Esophagus muscularis mucosa (tissue), 4 donors: ENCODE measurements at regions not wholly inside any gene's neighbourhood (a gene's known extent, or its start where the extent isn't known, plus 50 kb on each side); places are given as distances from the start of the nearest gene placed in this dataset.
"Not testable (repeated sequence)": the region's sequence is repeated elsewhere in the genome, so short reads cannot be mapped to it uniquely, and the experiment has no call there.

Source experiments
- DNase-seq: peaks from one replicate; pipeline ENCODE4 v3.0.0-alpha.2; 2017; ENCODE audit errors: extremely low spot score
- H3K27ac ChIP-seq, 4 donors: fragments of 200-600 bp; sonication (generic); replicated peaks in 1 of 4; 1 replicate in 3 of 4; 2 replicates in 1 of 4; pipeline ENCODE4 v1.5.1; 2016 to 2019; ENCODE audit warnings: mild to moderate bottlenecking in 1 of 4
- H3K27me3 ChIP-seq, 4 donors: fragments of 200-600 bp; sonication (generic); one replicate each; pipeline versions ENCODE4 v1.5.1 to v1.6.0; 2016 to 2019
- H3K36me3 ChIP-seq, 4 donors: fragments of 200-600 bp; sonication (generic); one replicate each; pipeline ENCODE4 v1.5.1; 2016 to 2019
- H3K4me1 ChIP-seq, 4 donors: fragments of 200-600 bp; sonication (generic); one replicate each; pipeline ENCODE4 v1.5.1; 2016 to 2019
- H3K4me3 ChIP-seq, 4 donors: fragments of 200-600 bp; sonication (generic); 1 replicate in 2 of 4; 2 replicates in 2 of 4; pipeline ENCODE4 v1.5.1; 2016 to 2019; ENCODE audit warnings: mild to moderate bottlenecking in 4 of 4, moderate library complexity in 1 of 4
- H3K9me3 ChIP-seq, 4 donors: fragments of 200-600 bp; sonication (generic); 1 replicate in 3 of 4; 2 replicates in 1 of 4; pipeline ENCODE4 v1.5.1; 2016 to 2019
- WGBS: methylation state at CpG from one replicate; pipeline ENCODE4 v1.1.5; 2018; 5-methylcytosine and 5-hydroxymethylcytosine counted together
- intact Hi-C: fragments of 100-400 bp; cut with DNase I; formaldehyde crosslinking; loops from one replicate; pipeline ENCODE4 v1.15.1; 2023

- H3K9me3 ChIP-seq, H3K27ac ChIP-seq, H3K36me3 ChIP-seq, H3K27me3 ChIP-seq, H3K4me3 ChIP-seq, H3K4me1 ChIP-seq, DNase-seq, intact Hi-C loops: not testable (repeated sequence)
- WGBS = 0% methylated on average over 1 of the region's 2 CpGs
Observed at GRCh38 chr21:10100873-10101272, 420.5 kb upstream of the TPTE start.

GRCh38 chr21:10119342-10119741 is 402.0 kb upstream of the TPTE start:
- intact Hi-C loops, DNase-seq, H3K36me3 ChIP-seq, H3K4me3 ChIP-seq, H3K27ac ChIP-seq, H3K27me3 ChIP-seq, H3K4me1 ChIP-seq: not testable (repeated sequence)
- H3K9me3 ChIP-seq = peaks cover 0 to 23% (median 0%) of the 10 kb centered on the region in 4 donors
- WGBS = 72% methylated on average over 13 of the region's 40 CpGs

- peak; percentile 57 for DNase-seq
- peaks cover 0 to 23% (median 0%) of the 10 kb centered on the region in 4 donors for H3K9me3 ChIP-seq
- H3K27ac ChIP-seq, H3K36me3 ChIP-seq, H3K4me3 ChIP-seq, H3K27me3 ChIP-seq, intact Hi-C loops, H3K4me1 ChIP-seq: not testable (repeated sequence)
- WGBS = 68% methylated on average over 17 of the region's 58 CpGs
Observed at GRCh38 chr21:10119746-10120535, 401.4 kb upstream of the TPTE start.

DNA sequence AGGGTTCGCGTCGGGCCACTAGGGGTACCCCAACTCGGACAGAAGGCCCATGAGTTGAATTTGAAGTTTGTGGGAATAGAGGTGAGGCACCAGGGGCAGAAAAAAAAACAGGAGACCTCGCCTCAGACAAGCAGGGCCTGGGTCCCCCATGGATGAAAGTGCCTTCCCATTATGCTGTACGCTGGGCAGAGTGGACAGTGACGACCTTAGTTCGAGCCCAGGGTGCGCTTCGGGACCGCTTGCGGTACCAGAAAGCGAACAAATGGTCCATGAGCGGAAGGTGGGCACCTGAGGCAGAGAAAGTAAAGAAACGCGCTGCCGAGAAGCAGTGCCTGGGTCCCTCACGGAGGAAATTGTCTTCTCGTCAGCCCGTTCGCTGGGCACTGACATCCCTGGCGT is 400.8 kb upstream of the TPTE start:
- H3K9me3 ChIP-seq = peaks cover 0 to 26% (median under 1%) of the 10 kb centered on the region in 4 donors
- H3K27me3 ChIP-seq, intact Hi-C loops, H3K4me3 ChIP-seq, H3K36me3 ChIP-seq, DNase-seq, H3K27ac ChIP-seq, H3K4me1 ChIP-seq: not testable (repeated sequence)
- WGBS = 81% methylated on average over 13 of the region's 22 CpGs

- H3K4me3 ChIP-seq, intact Hi-C loops, H3K4me1 ChIP-seq, H3K36me3 ChIP-seq, H3K27me3 ChIP-seq, DNase-seq, H3K27ac ChIP-seq: not testable (repeated sequence)
- H3K9me3 ChIP-seq = peaks cover 0 to 29% (median 1%) of the 10 kb centered on the region in 4 donors
- WGBS = 74% methylated on average over 26 of the region's 27 CpGs
Observed at GRCh38 chr21:10120965-10121550, 400.3 kb upstream of the TPTE start.

GRCh38 chr21:10121816-10122455 is 399.4 kb upstream of the TPTE start:
- H3K27ac ChIP-seq, DNase-seq, H3K4me3 ChIP-seq, H3K36me3 ChIP-seq, intact Hi-C loops, H3K27me3 ChIP-seq, H3K4me1 ChIP-seq: not testable (repeated sequence)
- WGBS = 69% methylated on average over 31 of the region's 33 CpGs
- peaks cover 0 to 29% (median 1%) of the 10 kb centered on the region in 4 donors for H3K9me3 ChIP-seq

DNA sequence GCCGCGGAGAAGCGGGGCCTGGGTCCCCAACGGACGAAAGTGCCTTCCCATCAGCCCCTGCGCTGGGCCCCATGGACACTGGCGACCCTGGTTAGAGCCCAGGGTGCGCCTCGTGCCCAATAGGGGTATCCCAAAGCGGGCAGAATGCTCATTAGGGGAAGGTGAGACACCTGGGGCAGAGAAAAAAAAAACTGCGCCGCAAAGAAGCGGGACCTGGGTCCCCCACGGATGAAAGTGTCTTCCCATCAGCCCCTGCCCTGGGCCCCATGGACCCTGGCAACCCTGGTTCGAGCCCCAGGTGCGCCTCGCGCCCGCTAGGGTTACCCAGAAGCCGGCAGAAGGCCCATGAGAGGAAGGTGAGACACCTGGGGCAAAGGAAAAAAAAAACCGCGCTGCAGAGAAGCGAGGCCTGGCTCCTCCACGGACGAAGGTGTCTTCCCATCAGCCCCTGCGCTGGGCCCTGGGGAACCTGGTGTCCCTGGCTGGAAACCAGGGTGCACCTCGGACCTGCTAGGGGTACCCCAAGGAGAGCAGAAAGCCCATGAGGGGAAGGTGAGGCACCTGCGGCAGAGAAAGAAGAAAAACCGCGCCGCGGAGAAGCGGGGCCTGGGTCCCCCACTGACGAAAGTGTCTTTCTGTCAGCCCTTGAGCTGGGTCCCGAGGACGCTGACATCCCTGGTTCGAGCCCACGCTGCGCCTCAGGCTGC is 398.4 kb upstream of the TPTE start:
- H3K27me3 ChIP-seq, H3K27ac ChIP-seq, DNase-seq, H3K4me1 ChIP-seq, H3K36me3 ChIP-seq, intact Hi-C loops, H3K4me3 ChIP-seq: not testable (repeated sequence)
- WGBS = 70% methylated on average over 39 of the region's 39 CpGs
- H3K9me3 ChIP-seq = peaks cover 0 to 29% (median 1%) of the 10 kb centered on the region in 4 donors

- peaks cover 0 to 29% (median 1%) of the 10 kb centered on the region in 4 donors for H3K9me3 ChIP-seq
- DNase-seq, H3K27me3 ChIP-seq, intact Hi-C loops, H3K36me3 ChIP-seq, H3K4me3 ChIP-seq, H3K27ac ChIP-seq, H3K4me1 ChIP-seq: not testable (repeated sequence)
- WGBS = 67% methylated on average over 19 of the region's 19 CpGs
Observed at GRCh38 chr21:10123508-10123885, 397.9 kb upstream of the TPTE start.

DNA sequence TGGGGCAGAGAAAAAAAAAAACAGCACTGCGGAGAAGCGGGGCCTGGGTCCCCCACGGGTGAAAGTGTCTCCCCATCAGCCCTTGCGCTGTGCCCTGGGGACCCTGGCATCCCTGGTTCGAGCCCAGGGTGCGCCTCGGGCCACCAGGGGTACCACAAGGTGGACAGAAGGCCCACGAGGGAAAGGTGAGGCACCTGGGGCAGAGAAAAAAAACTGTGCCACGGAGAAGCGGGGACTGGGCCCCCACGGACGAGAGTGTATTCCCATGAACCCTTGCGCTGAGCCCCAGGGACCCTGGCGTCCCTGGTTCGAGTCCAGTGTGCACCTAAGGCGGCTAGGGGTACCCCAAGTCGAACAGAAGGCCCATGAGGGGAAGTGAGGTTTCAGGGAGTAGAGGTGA is 395.8 kb upstream of the TPTE start:
- H3K27ac ChIP-seq, H3K36me3 ChIP-seq, H3K27me3 ChIP-seq, intact Hi-C loops, H3K4me3 ChIP-seq, H3K4me1 ChIP-seq: not testable (repeated sequence)
- 78% methylated on average over 17 of the region's 17 CpGs for WGBS
- peaks cover 0 to 18% (median 1%) of the 10 kb centered on the region in 4 donors for H3K9me3 ChIP-seq
- peak; percentile 90 for DNase-seq

- no CpG with 5 or more reads among the region's 2 CpGs for WGBS
- H3K27ac ChIP-seq, H3K27me3 ChIP-seq, H3K4me3 ChIP-seq, H3K36me3 ChIP-seq, H3K4me1 ChIP-seq, DNase-seq, H3K9me3 ChIP-seq, intact Hi-C loops: not testable (repeated sequence)
Observed at GRCh38 chr21:10134119-10134518, 387.3 kb upstream of the TPTE start.

- H3K9me3 ChIP-seq, H3K4me1 ChIP-seq, H3K36me3 ChIP-seq, intact Hi-C loops, H3K4me3 ChIP-seq, H3K27me3 ChIP-seq, H3K27ac ChIP-seq: not testable (repeated sequence)
- peak; percentile 90 for DNase-seq
- WGBS = 73% methylated on average over 4 of the region's 4 CpGs
Observed at GRCh38 chr21:10135879-10136278, 385.5 kb upstream of the TPTE start.

DNA sequence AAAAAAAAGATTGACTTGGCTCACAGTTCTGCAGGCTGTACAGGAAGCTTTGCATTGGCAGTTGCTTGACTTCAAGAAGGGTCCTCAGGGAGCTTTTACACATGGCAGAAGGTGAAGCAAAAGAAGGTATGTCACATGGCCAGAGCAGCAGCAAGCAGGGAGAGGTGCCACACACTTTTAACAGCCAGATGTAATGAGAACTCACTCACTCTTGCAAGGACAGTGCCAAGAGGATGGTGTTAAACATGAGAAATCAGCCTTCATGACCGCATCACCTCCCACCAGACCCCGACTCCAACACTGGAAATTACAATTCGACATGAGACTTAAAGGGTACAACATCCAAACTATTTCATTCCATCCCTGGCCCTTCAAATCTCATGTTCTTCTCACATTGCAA is 367.2 kb upstream of the TPTE start:
- no CpG with 5 or more reads among the region's 3 CpGs for WGBS
- H3K27me3 ChIP-seq, H3K9me3 ChIP-seq, H3K27ac ChIP-seq, H3K36me3 ChIP-seq, H3K4me3 ChIP-seq, intact Hi-C loops, H3K4me1 ChIP-seq: not testable (repeated sequence)
- peak; percentile 53 for DNase-seq
